Amniotic epithelial cell (primary cell): ENCODE measurements at regions not wholly inside any gene's neighbourhood (a gene's known extent, or its start where the extent isn't known, plus 50 kb on each side); places are given as distances from the start of the nearest gene placed in this dataset.
"Not testable (repeated sequence)": the region's sequence is repeated elsewhere in the genome, so short reads cannot be mapped to it uniquely, and the experiment has no call there.

Source experiments
- DNase-seq: peaks from one replicate; pipeline ENCODE4 v3.0.0-alpha.2; 2010; ENCODE audit warnings: low read depth

DNA sequence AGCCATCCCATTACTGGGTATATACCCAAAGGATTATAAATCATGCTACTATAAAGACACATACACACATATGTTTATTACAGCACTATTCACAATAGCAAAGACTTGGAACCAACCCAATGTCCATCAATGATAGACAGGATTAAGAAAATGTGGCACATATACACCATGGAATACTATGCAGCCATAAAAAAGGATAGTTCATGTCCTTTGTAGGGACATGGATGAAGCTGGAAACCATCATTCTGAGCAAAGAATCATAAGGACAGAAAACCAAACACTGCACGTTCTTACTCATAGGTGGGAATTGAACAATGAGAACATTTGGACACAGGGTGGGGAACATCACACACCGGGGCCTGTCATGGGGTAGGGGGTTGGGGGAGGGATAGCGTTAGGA is 60.3 kb upstream of the NMU start:
- DNase-seq = not testable (repeated sequence)

GRCh38 chr4:55706541-55706940 is 70.4 kb upstream of the NMU start:
- peak; percentile 35 for DNase-seq

GRCh38 chr4:55707507-55707906 is 71.4 kb upstream of the NMU start:
- DNase-seq = no peak

DNA sequence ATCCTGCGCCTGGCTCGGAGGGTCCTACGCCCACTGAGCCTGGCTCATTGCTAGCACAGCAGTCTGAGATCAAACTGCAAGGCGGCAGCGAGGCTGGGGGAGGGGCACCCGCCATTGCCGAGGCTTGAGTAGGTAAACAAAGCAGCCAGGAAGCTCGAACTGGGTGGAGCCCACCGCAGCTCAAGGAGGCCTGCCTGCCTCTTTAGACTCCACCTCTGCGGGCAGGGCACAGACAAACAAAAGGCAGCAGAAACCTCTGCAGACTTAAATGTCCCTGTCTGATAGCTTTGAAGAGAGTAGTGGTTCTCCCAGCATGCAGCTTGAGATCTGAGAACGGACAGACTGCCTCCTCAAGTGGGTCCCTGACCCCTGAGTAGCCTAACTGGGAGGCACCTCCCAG is 71.9 kb upstream of the NMU start:
- not testable (repeated sequence) for DNase-seq

GRCh38 chr4:55712835-55713234 is 76.7 kb upstream of the NMU start:
- not testable (repeated sequence) for DNase-seq

- no peak for DNase-seq
These were observed 85.6 kb upstream of the NMU start for GRCh38 chr4:55721651-55722050.

DNA sequence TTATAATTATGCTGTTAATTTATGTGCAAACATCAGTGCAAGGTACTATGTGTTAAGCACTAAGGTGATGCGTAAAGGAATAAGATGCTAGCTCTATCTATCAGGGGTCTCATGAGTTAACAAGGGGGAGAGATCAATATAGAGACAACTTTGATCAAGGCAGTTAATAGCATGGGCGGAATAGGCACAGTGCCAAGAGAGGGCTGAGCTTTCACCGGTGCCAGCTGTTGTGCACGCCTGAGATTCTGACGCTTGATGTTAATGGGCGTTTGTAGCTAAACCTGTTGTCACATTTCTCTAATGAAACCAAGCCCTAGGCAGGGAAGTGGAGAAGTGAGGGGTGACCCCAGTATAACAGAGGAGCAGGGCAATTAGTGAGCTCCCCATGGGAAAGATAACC is 86.0 kb upstream of the NMU start:
- DNase-seq = no peak

GRCh38 chr4:55723403-55723802 is 87.3 kb upstream of the NMU start:
- DNase-seq = no peak

- DNase-seq = peak; percentile 5
These were observed 89.0 kb upstream of the NMU start for GRCh38 chr4:55725057-55725456.

GRCh38 chr4:55727746-55728145 is 91.6 kb upstream of the NMU start:
- peak; percentile 9 for DNase-seq

DNA sequence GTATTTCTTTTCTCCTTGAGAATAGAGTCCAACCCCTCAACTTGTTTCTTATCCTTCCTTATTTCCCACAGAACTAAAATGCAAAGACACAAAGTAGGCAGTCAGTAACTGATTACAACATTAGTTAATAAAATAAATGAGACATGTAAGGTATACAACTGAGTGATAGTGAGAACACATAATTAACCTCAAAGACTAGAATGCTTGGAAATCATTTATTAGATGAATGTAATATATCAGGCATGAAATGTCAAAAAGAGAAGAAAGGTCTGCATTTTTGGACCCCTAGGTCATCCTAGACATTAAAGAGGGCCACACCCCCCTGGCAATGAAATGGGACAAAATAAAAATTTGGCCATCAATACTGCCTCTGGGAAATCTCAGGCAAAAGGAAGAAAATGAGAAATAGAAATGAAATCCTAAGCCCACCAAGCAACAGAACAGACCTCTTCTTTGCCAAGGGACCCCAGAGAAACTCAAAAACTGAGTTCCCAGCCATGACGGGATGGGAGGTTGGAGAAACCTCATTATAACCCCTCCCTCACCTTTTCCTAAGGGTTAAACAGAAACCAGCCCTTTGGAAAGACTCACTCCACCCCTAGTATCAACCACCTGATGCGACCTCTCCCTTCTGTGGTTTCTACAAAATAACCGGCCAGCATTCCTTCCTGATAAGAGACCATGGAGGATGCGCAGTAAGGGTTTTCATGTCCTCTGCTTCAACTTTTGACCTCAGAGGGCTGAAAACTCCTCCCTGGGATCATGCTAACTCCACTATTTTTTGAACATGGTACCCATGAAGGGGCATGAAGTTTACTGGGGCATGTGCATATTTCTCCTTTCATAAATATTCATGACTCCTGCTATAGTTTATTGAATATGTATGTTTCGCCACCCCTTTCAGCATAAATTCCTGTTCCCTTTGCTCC is 90.0 kb upstream of the EXOC1L start:
- peak; percentile 75 for DNase-seq

DNA sequence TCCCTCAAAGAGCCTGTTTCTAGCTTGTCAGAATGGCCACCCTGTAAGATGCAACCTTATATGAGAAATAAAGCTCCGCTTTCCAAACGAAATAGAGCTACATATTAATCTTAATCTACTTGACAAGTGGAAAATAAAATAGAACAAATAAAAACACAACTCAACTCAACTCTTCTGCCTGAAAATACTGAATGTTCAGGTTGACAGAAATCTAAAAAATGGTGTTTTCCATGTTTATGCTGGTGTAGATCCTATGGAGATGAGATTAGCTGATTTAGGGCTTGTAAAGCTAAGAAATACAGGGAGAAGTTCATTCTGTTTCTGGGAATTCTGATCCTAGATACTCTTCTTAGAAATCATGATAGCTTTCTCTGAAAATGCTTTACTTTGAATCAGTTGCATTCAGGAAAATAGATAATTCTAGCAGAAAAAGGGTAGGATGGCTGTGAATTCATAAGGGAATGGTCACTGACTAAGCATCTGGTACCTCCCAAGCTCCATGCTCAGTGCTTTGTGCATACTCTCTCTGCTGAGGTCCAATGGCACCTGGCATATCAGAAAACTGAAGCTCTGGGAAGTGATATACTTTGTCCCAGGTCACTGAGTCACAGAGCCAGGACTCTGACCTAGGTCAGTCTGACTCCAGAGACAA is 89.2 kb upstream of the EXOC1L start:
- DNase-seq = no peak

GRCh38 chr4:55731959-55732358 is 87.6 kb upstream of the EXOC1L start:
- no peak for DNase-seq

GRCh38 chr4:55732864-55733263 is 86.7 kb upstream of the EXOC1L start:
- DNase-seq = no peak

- peak; percentile 58 for DNase-seq
These were observed 85.7 kb upstream of the EXOC1L start for GRCh38 chr4:55733932-55734331.

- DNase-seq = no peak
These were observed 82.9 kb upstream of the EXOC1L start for GRCh38 chr4:55736605-55737183.

DNA sequence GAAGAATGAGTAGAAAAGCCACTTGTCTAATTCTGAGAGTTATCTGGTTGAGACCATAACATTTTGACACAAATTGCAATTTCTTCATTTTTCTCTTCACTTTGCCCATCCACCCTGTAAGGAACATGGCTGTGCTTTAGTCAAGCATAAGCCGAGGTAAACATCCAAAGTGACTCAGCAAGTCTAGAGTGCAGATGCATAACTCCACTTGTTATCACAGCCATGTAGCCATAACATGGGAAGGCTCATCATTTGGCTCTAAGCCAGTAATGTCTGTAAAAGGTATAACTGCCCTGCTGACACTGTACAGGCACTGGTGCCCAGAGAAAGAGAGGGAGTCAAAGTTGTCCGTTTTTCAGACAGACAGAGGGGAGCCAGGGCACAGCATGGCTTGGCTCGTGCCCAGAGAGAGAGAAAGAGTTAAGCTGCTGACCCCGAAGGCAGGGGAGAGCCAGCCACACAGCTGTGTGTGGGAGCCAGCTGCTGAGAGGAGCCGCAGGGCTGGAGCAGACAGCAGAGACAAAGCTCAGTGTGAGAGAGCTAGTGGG is 76.9 kb upstream of the EXOC1L start:
- peak; percentile 96 for DNase-seq

DNA sequence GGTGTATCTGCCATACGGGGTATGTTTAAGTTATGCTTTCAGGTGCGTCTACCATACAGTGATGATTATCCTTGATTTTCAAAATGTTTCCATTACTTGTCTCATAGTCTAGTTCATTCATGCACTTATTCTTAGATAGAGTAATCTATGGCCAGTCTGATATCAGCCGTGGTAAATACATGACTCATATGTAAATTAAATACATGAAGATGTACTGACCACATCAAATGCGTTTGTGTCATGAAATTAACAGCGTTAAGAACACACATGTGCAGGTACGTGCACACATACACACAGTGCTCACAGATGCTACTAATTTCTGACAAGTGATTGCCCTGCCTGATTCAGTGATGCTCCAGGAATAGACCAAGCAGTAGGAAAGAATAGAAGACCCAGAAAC is 75.2 kb upstream of the EXOC1L start:
- no peak for DNase-seq

DNA sequence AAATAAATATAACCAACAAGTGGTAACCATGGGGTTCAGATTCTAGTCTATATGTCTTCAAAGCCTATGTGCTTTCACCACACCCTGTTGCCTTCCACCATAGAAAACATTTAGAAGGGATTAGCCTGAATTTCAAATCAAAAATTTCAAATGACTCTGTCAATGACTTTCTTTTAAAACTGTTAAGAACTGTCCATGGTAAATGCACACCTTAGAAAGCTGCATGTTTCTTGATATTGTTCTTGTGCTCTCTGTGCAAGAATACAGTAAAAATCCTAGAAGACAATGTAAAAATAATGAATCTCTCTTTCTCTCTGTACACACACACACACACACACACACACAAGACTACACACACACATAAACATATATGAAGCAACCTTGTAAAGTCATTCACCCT is 74.6 kb upstream of the EXOC1L start:
- DNase-seq = no peak

DNA sequence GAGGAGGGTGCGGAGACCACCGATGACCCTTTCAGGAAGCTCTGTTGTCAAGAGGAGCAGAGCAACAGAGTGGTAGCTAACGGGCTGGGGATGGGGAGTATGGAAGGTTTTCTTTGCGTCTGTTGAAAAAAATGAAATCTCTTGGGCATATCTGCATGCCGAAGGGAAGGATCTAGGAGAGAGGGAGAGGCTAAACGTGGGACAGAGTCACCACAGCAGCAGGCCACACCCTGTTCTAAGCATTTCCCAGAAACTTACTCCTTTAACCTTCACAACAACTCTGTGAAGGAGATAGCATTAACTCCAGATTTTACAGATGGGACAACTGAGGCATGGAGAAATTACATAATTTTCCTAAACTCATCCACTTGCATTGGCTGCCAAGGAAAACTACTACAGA is 71.8 kb upstream of the EXOC1L start:
- no peak for DNase-seq

- no peak for DNase-seq
These were observed 69.9 kb upstream of the EXOC1L start for GRCh38 chr4:55749666-55750065.

DNA sequence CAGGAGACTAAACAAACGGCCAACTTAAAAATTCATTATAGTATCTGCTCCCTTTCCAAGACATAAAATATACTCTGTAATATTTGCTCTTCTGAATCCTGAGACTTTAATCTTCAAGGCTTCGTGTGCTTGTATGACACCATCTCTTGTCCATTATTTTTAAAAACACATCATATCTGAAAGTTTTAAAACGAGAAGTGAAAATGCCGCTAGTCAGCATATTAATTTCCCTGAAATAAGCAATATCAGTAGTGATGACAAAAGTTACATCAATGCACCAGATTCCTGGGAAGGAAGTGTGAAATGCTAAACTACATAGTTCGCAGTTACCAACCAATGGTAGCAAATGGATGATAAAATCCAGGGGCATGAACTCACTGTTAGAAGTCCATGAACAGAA is 66.8 kb upstream of the EXOC1L start:
- no peak for DNase-seq

DNA sequence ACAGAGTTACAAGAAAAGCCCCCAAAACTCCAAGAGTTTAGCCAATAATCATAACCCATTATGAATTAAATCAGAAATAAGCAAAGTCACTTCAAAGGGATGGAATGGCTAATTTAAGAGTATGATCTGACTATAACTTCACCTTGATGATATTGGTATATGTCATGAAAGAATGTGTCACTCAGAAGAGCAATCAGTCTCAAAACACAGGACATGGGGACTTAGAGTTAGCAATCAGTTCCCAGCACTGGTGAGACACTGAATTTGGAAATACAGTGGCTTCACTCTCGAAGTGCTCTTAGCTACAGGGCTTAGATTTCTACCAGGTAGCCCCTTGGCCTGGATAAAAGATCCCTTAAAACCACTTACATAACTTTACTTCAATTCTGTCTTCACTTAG is 65.7 kb upstream of the EXOC1L start:
- no peak for DNase-seq
